ENCODE measurements at regions not wholly inside any gene's neighbourhood (a gene's known extent, or its start where the extent isn't known, plus 50 kb on each side); places are given as distances from the start of the nearest gene placed in this dataset.

DNA sequence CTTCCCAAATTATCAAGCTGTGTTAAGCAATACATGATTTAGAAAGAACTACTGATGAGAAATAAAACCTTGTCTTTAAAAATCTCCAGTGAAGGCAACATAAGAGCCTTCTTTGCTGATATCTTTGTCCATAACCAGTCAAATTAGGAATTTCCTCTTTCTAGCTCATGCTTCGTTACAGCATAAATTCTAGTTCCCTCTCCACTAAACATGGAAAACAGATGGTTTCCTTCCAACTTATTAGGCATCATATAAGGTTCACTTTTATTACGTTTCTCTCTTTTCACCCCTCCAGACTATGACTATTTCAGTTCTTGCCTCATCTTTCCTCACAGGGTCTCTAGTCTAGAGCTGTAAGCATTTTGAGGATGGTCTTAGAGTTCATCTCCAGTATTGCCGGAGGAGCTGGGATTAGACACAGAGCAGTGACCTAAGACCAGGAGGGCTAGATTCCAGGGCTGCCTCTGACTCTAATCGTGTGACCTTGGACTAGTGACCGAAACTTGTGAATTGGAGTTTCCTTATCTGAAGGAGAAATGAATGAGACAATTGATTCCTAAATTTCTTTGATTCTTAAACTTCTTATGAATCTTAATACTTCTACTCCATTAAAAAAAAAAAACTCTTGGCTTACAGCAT lies 195.5 kb upstream of the APCDD1 start:
- DNase-seq: no peak

DNA sequence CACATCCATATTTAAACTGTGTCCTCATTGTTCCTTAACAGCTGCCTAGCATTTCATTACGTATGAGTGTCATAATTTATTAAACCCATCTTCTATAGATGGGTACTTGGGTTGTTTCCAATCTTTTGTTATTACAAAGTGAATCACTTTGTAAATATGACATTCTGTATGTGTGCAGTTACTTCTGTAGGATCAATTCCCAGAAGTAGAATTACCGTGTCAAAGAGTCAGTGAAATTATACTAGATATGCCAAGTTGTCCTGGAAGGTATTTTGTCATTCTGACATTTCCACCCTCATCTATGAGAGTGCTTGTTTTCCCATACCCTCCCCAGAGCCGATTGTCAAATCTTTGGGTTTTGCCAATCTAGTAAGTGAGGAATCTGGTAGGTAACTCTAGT lies 194.5 kb upstream of the APCDD1 start:
- DNase-seq: no peak

DNA sequence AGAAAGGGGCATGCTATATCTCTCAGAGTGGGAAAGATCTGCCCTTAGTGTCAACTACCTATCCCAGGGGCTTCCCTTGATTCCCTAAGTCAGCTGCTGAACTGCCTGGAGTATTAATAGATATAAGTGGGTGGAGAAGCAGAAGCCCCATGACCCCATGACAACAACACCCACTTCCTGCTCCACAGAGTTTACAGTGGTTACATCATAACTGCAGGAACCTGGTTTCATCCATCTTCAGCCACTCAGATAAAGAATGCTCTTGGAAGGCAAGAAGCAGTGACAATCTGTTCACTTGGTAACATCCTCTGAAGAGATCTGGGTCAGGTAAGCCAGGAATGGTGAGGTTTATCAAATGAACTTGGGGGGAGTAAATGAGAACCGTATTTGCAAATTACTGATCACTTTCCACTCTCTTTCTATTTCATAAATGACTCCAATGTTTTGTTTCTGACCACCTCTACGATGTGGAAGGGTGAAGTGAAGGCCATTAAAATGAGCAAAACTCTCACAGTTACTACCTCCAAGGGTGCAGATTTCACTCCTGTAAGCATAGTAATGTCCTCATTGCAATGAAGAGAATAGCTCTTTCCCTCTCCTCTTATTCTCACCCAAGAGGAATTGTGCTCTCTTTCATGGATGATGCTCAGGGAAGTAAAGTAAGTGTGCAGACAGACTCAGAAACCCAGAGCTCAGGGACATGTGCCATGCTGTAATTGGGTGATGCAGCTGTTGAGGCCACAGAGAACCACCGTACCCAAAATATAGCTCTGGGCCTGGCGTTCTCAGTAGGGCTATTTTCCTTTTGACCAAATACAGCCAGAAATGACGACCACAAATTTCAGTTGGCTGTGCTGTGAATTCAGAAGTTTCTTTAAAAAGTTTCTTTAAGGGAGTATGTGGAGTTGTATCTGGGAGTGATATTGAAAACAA lies 192.8 kb upstream of the APCDD1 start:
- DNase-seq: no peak

DNA sequence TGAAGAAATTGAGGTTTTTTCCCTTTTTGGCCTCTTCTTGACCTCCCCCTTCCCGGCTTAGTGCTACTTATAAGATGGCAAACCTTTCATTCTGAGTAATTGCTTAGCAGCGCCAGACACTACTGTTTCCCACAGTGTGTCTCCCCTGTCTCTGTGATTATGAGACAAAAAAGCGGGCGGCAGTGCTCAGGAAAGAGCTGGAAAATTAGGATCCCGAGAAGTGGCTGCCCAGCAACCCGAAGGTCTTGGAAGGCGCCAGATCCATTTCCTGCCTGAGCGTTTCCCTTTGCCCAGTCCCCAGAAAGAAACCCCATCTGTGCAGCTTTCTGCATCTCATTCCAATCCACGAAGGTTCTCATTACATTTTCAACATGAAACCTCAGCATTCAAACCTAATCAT lies 191.9 kb upstream of the APCDD1 start:
- no peak for DNase-seq

DNA sequence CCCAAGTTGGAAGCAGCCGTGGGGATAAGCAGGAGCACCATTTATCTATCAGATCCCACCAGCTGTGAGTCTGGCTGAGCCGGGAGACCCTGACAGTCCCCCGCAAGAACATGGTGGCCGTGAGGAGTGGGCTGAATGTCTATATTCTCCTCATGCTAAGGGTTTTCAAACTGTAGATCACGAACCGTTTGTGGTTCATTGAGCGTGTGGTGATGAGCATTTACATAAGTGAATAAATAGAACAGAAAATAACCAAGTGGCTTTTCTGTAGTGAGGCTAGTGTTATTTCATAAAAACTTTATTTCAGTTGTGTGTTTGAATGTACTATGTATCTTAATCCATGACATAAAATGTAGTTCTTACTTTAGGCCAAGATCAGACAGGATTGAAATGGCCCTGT lies 190.2 kb upstream of the APCDD1 start:
- no peak for DNase-seq

DNA sequence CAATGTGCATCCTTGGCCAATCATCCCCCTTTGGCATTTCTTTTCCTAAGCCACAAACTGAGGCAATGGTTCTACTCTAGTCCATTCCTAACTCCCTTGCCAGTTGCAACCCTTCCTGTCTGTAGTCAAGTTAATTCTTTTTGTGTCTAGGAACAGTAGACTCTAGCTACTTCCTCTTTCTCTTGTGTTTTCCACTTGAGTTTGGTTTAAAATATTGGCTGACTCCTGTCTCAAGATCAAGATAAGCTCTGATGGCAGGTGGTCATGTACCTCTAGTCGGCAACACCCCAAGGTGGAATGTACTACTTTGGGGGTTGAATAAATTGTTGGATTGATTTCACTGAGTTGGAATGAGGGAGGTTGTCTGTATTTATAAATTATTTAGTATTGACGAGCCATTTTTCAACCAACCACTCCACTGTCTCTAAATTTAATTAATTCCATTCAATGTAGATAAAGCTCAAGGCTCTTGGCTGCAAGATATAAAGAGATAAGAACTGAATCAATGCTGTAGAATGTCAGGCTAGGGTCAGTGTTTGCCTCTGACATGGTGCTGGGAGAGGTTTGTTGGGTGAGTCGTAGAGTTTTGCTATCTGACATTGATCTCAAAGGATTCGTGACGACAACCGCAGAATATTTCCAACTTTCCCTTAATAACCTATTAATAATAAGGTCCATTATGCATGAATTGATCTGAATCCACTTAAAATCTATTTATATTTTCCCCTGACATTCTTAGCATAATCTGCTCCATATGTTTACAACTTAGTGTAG lies 188.7 kb upstream of the APCDD1 start:
- DNase-seq: no peak

DNA sequence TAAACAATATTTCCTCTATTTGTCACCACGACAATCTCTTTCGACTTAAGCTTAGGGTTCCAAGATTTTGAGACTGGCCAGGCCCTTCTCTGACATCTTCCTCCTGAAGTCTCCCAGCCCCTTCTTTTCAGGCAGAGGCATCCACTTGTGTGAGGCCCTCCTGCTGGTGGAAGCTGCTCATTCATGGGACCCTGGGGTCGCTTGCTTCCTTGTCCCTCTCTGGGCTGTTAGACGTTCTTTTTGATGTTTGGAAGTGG lies 188.2 kb upstream of the APCDD1 start:
- no peak for DNase-seq

DNA sequence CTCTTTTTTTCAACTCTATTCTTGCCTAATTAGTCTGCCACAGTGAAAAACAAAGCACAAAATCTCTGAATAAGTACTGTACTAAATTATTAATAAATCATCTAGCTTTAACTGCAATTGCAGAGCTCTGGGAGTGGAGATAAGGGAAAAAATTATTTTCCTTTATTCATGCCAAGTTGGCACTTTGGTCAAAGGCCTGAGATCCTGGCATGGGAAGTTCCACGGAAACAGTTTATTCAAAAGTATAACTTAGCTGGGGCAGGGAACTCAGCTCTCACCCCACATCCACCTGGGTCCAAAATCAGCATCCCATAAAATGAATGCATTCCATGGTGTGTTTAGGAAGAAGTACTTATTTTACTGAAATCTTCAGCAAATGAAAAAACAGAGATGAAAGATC lies 185.2 kb upstream of the APCDD1 start:
- no peak for DNase-seq

DNA sequence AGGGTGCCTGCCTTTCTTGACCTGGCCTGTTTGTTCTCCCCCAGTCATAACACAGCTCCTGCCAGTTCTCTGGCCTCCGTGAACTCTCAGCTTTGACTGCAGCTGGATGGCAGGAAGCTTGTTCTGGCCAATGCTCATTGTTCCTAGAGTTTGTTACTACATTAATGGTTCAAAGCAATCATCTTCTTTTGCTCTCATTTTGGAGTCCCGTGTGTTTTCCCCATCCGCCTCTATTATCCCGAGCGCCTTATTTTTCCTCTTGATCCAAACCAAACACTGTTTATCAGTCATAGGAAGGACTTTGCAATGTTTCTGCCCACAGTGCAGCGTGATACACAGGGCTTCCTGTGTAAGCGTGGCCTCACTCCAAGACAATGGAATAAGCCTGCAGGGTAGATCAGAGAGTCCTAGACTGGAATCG lies 184.3 kb upstream of the APCDD1 start:
- DNase-seq: no peak

DNA sequence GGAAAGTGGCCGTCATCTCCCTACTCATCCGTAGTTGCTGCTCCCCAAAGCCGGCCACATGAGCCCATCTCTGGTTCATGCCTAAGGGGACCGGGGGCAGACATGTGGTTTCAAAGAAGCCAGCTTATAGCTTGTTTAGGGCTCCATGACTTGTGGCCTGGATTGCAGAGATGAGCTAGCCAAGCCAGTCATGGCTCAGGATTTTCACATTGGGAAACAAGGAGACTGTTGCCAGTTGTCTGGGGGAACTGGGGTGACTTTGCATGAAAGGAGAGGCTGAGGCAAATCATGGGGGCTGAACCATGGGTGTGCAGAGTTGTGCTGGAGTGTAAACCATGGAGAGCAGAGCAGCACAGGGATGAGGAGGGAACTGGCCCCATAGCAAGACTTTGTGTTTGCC lies 183.0 kb upstream of the APCDD1 start:
- DNase-seq: no peak

DNA sequence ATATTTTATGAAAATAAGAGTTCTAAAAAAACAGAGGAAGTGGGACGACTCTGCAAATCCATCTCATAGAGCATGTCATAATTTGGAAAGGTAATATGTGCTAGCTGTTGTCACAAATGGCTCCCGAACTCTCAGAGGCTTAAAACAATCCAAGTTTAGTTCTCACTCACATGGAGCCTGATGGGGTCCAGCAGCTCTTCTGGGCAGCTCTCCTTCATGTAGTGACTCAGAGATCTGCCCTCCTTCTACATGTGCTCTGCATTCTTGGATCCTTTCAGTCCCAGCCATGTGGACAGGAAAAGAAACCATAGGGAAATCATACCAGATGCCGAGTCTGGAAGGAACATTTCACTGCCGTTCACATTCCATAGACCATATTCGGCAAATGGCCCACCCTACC lies 180.1 kb upstream of the APCDD1 start:
- no peak for DNase-seq

DNA sequence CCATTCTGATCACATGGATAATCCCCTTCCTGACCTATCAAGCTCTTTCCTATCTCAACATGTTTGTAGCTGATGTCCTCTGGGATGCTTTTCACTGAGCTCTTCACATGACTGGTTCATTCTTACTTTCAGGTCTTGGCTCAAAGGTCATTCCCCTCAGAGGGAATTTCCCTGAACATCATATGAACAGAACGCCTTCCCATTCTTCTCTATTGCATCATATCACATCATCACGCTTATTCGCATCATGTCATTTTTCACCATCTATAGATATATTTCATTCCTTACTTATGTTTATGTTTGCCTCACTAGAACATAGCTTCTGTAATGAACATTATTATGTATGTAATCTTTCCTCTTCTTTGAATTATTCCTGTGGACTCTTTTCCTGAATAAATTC lies 178.9 kb upstream of the APCDD1 start:
- DNase-seq: no peak

DNA sequence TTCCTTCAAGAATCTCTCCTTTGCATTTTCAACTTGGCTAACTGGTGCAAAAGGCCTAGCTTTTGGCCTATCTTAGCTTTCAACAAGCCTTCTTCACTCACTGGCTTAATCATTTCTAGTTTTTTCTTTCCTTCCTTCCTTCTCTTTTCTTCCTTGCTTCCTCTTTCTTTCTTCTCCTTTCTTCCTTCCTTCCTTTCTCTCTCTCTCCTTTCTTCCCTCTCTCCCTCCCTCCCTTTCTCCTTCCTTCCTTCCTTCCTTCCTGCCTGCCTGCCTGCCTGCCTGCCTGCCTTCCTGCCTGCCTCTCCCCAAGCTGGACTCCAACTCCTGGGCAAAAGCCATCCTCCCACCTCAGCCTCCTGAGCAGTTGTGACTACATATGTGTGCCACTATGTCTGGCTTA lies 176.2 kb upstream of the APCDD1 start:
- DNase-seq: no peak

DNA sequence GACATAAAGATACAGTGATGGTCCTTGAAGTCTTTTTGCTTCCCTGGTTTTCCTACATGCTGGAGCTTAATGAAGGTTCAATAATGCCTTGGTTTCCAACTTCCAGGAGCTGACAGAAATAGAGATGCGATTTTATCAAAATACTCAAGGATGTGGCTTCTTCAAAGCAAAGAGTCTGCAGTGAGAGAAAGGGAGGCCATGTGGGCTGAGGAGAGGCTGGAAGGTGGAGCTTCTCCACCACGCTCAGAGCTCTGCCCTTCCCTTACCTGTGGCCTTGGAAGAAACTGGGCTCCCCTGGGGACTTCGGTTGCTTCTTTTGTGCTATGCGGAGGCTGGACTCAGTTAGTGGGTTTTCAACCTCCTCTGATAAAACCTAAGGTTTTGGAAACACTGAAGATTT lies 175.0 kb upstream of the APCDD1 start:
- no peak for DNase-seq

DNA sequence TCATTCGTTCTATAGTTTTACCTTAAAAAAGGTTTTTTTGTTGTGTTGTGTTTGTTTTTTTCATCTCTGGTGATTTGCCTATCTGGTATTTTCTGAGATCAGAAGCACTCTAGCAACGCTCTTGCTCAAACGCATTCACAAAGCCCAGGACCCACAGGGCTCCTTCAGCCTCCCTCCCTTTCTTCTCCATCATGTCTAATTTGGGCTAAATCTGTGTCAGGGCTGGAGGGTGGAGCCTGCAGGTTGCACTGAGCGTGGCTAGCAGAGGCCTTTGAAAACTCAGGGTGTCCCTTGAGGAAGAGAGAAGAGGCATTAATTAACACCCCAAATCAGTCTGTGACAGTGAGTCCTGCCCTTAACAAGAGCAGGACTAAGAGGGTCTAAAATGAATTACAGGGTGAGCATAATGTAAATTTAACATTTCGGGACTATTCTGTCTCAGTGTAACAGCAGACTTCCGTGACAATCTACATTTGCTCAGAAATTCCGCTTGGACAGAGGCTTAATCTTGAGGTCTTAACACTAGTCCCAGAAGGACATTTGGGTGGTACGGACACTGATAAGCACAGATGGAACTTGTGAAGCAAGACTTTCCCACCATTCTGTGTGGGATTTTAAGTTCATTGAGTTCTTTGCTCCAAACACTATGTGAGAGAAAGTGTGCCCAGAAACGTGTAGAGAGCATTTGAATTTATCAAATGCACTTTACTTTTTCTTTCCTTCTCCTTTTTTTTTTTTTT lies 174.4 kb upstream of the APCDD1 start:
- DNase-seq: no peak

DNA sequence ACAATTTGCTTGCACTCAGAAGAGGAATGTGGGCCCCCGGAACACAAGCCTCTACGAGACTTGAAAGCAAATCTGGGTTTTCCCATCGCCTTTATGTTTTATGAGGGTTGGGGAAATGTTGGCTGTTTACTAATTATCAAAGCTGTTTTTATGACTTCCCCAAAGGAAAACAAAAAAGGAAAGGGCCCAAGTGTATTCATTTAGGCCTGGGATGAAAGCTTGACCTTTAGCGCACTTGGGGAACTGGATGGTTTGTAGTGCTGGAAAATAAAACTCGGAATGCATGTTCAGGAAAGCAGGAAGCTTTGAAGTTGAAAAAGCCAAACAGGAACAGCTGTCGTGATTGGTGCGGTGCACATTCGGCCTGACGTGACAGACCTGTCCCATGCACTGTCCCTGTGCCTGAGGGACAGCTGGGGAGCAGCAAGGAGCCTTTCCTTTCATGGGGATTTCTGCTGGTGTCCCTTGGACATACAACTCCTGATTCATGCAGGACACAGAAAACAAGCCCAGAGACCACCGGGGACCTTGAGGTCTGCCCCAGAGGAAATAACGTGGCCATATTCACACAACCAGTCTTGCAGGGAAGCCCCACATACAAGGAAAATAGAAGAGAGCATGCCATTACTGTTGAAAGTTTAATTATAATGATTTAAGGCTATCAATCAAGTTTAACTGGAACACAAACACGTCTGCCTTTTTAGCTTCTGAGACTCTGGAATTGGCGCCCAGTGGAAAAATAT lies 169.7 kb upstream of the APCDD1 start:
- DNase-seq: no peak

DNA sequence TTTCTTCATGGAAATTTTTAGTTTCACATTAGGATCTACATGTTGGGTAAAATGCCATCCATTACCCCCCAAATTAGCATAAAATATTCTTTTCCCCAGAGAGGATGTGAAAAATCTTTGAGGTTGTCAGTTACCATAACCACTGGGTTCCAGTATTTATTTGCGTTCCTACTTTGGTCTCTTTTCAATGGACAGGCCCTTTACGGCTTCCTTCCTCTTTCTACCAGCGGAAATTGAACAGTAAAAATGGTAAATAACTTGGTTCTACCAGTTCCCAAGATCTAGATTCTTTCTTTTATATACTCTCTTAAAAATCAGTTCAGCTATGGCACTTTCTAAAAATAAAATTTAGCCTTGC lies 169.2 kb upstream of the APCDD1 start:
- DNase-seq: no peak

DNA sequence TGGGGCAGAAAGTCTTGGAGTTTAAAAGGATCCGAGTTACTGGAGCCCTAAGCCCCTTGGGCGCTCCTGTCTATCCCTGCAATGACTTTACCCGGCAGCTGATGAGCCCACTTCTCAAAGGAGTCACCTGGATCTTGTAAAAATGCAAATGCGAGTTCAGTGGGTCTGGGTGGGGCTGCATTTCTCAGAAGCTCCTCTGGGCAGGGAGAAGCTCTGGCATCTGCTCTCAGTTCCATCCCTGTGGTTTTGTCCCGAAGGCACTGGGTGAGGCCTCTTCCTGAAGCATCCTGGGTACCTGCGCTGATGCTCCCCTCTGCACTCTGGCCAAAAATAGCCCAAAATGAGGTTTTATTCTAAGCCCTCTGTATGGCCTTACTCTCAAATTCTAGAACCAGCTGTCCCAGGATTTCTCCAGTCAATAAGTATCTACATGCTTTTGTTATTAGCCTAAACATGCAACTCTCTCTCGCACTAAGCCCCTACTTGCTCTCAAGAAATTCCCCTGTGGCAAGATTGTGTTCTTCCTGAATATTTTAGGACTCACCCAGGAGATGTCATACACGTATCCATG lies 167.8 kb upstream of the APCDD1 start:
- DNase-seq: no peak

DNA sequence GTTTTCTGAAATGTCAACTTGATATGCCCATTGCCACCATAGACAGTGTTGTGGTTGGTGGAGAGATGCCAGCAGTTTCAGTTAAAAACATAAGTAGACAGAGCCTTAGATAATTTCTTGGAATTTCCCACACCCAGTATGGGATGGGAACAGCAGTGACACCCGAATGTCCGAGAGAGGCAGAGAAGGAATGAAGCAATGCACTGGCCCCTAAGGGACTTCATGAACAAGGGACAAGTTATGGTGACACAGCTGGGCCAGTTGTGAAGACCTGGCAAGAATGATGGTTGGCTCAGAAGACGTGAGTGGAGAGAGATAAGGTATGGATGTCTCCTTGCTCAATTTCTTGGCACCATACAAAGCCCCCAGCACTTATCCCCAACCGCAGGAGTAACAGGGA lies 165.2 kb upstream of the APCDD1 start:
- no peak for DNase-seq

DNA sequence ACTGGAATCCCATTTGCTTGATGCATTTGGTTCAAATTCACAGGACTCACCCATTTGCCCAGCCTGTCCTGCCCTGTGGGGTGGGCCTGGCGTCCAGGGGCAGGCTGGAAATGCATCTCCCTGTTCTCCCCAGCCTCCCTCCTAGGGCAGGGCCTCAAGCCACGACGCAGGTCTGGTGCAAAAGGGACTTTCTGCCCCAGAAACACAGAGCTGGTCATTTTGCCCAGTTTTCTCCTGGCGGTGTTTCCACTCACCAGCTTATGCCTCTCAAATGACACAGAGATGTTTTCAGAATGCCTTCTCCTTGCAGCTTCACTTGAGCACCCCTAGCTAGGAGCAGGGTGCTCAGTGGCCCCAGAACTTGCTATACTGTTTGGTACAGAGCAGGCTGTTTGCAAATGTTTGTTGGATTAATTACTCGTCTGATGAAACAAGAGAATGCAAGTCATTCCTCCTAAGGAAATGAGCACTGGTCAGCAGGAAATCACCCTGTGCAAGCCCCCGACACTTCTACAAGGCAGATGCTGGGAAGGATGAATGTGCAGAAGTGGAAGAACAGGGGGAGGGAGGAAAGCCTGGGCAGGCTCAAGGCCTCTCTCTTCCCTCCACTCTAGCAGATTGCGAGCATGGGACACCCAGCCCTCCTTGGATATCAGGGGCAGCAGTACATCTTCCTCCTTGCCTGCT lies 164.3 kb upstream of the APCDD1 start:
- no peak for DNase-seq

DNA sequence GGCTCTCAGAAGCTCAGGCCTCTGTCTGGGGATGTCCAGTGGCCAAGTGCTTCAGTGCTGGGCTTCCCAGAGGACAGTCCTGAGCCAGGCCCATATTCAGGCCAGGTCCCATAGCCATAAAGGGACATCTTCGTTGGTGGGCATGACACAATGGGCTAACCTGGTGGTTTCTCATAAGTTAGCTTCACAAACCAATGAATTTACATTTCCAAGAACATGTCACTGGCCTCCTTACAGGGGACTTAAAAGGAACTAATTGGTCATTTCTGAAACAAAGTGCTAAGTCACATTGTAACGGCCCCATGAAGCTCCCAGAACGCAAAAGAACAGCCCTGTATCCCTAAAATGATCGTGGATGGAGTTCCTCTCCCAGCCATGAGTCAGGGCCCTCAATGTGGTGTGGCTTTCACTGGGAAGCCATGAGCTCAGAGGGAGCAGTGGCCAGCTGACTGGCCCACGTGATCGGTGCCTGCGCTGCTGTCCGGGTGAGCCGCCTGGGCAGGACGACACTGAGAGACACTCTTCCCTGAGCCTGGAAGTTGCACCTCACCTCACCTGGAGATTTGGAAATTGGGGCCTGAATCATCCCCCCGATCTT lies 163.7 kb upstream of the APCDD1 start:
- no peak for DNase-seq

All from kidney glomerular epithelial cell (primary cell).